NOMO-1 treated with DMSO at 0.1 percent for 48 hours (cell line): ENCODE measurements at regions not wholly inside any gene's neighbourhood (a gene's known extent, or its start where the extent isn't known, plus 50 kb on each side); places are given as distances from the start of the nearest gene placed in this dataset.
"Not testable (repeated sequence)": the region's sequence is repeated elsewhere in the genome, so short reads cannot be mapped to it uniquely, and the experiment has no call there.

Source experiments
- DNase-seq: peaks from one replicate; lab custom pipeline; 2025; ENCODE audit not compliant: unreplicated experiment; lab: John Stamatoyannopoulos, UW

- DNase-seq, result no peak
These were observed 221.4 kb upstream of the TFPI start for GRCh38 chr2:187775651-187776050.

- no peak for DNase-seq
These were observed 228.1 kb upstream of the TFPI start for GRCh38 chr2:187782301-187782700.

DNA sequence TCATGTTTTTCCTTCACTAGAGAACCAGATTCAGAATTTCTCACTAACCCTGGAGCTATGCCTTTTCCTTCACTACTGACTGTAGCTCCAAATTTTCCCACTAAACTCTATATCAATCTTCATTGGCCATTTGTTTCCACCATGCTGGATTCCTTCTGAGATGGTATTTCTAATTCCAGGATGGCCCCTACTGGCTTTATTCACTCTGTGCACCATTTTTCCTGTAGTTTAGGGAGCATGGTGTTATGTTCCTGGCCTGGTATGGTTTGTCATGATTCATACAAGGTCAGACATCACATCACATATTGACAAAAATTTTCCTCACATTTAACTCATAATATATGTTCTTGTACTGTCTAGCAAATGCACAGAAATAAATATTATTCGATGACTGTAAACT, 229.2 kb upstream of the TFPI start:
- DNase-seq, result no peak

DNA sequence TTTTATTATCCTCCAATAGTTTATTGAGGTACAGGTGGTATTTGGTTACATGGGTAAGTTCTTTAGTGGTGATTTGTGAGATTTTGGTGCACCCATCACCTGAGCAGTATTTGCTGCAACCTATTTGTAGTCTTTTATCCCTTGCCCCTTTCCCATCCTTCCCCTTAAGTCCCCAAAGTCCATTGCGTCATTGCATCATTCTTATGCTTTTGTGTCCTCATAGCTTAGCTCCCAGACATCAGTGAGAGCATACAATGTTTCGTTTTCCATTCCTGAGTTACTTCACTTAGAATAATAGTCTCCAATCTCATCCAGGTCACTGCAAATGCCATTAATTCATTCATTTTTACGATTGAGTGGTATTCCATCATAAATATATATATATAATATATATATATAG, 229.9 kb upstream of the TFPI start:
- not testable (repeated sequence) for DNase-seq

- no peak for DNase-seq
These were observed 245.4 kb upstream of the TFPI start for GRCh38 chr2:187799601-187800000.

GRCh38 chr2:187803816-187804215, 249.6 kb upstream of the TFPI start:
- DNase-seq, result no peak

DNA sequence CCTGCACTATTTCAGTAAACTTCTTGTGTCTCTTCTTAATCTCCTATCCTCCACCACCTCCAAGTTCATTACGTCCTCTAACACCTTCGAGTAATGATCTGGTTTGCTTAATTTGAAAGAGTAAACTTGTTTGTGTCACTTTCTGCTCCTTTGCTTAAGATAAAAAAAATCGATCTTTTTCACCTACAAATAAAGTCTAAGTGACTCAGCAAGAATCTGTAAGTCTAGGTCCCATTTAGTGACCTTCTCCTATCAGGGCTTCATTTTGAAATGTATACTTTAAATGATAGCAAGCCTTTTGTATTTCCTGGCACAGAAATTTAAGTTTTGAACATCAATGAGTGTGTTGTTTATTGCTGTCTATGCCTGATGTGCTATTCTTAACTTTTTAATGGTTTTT, 260.9 kb upstream of the TFPI start:
- no peak for DNase-seq

- DNase-seq, result no peak
These were observed 265.4 kb upstream of the TFPI start for GRCh38 chr2:187819624-187820023.

GRCh38 chr2:187825108-187825507, 270.9 kb upstream of the TFPI start:
- DNase-seq, result no peak

- DNase-seq, result no peak
These were observed 271.8 kb upstream of the TFPI start for GRCh38 chr2:187826023-187826422.

GRCh38 chr2:187834787-187835186, 280.6 kb upstream of the TFPI start:
- no peak for DNase-seq

DNA sequence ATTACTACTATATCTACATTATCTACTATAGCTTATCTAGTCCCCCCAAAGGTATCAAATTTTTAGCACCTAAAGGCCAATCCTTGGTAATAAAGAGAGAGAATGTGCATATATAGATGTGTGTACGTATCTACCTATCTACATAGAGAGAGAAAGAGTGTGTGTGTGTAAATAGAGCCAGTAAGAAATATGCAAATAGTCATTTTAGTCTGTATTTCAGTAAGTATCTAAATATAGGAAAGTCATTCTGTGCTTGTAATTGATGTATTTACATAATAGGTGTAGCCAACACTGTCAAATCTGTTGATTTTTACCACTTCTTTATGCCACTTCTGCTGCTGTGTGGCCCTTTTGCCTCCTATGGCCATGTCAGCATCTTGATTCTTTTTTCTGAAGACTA, 284.5 kb upstream of the TFPI start:
- DNase-seq, result no peak

DNA sequence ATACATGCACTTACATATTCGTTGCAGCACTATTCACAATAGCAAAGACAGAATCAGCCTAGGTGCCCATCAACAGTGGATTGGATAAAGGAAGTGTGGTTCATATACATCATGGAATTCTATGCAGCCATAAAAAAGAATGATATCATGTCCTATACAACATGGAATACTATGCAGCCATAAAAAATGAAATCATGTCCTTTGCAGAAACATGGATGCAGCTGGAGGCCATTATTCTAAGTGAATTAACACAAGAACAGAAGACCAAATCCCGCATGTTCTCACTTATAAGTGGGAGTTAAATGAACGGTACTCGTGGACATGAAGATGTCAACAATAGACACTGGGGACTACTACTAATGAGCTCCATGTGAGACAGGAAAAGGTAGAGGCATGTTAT, 288.1 kb upstream of the TFPI start:
- no peak for DNase-seq

DNA sequence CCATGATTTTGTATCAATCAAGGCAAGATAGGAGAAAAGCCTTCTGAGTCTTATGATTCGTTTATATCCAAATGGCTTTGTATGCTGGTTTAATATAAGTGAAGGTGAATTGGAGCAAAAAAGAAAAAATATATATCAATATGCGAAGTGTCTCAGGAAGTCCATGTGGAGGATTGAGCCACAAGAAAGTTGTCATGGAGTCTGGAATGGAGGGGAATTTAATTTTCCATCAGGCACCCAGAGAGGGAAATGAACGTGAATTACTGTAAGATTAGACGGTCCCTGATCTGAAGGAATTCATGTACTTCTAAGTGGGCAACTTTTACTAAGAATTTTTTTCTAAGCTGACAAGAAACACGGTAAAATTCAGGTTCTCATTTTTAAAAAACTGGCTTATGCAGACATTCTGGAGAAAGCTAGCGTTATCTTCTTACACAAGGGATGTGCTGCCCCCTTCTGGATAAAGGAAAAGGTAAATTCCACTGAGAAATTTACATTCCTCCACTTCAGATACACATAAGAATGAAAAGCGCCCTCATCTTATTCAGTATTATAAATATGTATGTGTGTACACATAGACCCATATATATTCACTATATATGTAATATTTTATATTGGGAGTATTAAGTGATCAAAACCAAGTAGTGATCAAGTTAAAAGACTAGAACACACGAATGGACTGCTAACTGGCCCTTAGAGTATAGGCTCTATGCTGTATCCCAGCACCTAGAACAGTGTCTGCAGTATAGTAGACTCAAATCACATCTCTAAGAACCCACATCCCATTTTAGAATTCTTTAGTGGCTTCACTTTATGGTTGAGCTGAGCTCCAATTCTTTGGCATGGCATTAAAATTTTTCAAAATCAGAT, 289.0 kb upstream of the TFPI start:
- peak; percentile 16 for DNase-seq

- DNase-seq, result no peak
These were observed 293.3 kb upstream of the TFPI start for GRCh38 chr2:187847245-187848208.

DNA sequence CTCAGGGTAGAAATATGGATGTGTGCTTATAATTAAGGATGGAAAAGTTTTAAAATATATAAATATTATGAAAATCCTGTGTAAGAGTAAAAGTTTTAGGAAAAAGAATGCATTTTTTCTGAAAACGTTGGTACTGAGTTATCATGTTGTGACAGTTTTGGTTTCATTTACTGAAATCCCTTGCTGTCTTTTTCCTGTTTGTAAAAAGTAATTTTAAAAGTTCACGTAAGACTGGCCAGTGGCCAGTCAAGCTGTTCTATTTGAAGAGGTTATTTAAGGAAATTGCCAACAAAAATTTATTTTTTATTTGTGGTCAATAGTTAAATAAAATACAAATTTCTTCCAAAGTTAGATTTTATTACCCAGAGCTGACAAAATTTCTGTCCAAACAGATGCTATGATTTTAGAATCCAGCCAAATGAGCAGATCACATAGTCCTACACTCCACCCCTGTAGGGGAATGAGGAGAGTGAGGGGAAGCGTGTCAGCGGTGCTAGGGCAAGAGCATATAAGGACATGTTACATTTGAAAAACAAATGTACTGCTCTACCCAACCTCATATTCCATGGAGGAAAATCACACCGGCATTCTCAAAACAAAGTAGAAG, 297.8 kb upstream of the TFPI start:
- no peak for DNase-seq

DNA sequence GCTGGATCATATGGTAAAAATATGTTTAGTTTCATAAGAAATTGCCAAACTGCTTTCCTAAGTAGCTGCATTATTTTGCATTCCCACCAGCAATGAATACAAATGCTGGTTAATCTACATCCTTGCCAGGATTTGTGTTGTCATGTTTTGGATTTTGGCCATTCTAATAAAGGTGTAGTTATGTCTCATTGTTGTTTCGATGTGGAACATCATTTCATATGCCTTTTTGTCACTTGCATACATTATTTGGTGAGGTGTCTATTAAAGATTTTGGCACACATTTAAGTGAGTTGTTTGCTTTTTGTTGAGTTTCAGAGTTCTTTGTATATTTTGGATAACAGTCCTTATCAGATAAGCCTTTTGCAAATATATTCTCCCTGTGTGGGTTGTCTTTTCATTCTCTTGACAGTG, 299.2 kb upstream of the TFPI start:
- DNase-seq, result no peak

DNA sequence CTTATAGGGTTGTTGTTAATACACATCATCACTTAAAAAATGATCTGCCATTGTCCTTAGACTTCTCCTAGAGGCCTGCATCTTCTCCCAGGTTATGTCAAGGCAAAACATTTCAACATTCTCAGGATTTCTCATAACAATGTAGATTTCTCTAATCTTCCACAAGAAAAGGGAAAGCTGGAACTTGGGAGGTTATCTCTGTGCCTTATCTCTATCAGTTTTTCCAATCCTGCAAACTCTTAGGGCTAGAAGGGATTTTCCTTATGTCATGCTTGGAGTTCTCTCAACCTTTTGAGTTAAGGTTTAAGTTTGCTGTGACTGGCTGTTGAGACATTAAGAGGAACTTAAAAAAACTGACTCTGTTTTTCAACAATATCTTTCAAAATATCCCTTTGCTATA, 300.6 kb upstream of the TFPI start:
- no peak for DNase-seq

GRCh38 chr2:187855689-187856088, 301.5 kb upstream of the TFPI start:
- DNase-seq, result no peak

DNA sequence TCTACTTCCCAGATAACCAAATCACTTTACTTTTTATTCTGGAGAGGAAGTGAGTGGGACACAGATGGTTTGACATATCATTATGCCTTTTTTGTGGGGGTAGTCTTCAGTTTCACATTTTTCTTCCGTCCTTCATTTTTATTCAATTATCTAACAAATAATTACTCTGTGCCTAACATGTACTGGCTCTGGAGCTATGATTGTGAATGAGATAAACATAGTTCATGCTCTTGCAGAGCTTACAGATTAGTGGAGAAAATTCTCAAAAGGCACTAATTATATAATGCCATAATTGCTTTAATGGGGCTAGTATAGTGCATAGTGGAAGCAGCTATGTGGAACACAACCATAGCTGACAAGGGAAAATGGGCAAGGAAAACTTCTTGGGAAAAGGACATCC, 303.6 kb upstream of the TFPI start:
- no peak for DNase-seq

DNA sequence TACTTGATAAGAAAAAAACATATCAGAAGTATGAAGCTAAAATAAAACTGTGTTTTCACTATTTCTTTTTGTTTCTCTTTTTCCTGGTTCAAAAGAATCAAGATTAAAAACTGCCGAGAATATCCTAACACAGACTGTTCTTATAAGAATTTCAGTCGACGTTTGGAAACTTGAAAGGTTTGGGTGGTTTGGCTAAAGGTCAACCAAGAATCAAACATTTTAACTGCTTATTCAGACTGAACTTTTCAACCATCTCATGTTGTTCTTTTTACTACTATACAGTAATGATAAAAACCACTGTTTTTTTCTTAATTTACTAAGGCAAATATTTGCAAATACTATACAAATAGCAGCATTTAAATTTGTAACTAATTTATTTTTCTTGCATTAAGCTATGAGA, 308.5 kb upstream of the TFPI start:
- DNase-seq, result no peak

DNA sequence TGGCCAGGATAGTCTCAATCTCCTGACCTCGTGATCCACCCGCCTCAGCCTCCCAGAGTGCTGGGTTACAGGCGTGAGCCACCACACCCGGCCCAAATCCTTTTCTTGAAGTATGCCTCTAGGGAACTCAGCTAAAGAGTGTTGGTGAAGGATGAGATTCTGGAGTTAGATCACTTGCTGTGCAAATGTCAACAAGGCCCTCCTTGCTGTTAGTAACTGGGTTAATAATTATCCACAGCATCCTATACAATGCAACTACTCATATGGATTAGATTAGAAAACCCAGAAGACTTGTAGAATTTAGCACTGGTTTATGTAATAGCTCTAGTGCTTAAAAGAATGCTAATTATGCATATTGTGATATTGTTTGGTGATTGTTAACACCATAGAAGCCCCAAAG, 310.8 kb upstream of the TFPI start:
- no peak for DNase-seq
